ENCODE measurements at regions not wholly inside any gene's neighbourhood (a gene's known extent, or its start where the extent isn't known, plus 50 kb on each side); places are given as distances from the start of the nearest gene placed in this dataset.

DNA sequence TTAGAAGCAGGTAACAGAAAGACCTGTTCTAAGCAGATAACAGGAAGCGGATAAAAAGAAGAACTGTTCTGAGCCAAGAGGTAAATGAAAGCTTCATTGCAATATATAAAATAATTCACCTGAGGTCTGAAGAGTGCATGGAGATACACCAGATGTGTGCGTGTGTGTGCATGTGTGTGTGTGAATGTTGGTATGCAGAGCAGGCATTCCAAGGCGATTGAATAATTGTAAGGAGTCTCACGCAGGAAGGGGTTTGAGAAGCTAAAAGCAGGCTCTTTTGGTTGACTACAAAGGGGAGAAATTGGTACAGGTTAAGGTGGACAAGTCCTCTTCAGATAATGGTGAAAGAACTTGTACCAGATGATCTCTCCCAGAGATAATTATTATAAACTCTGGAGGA is 450.6 kb downstream of the DNAJB9 start:
- peaks cover 5% of the 10 kb centered on the region; the same call in 1 of the 2 replicates for H3K4me1 ChIP-seq (ENCODE audit: insufficient read depth, low read length)
- no peaks in the 10 kb centered on the region for H3K36me3 ChIP-seq (ENCODE audit: insufficient read depth, low read length)

DNA sequence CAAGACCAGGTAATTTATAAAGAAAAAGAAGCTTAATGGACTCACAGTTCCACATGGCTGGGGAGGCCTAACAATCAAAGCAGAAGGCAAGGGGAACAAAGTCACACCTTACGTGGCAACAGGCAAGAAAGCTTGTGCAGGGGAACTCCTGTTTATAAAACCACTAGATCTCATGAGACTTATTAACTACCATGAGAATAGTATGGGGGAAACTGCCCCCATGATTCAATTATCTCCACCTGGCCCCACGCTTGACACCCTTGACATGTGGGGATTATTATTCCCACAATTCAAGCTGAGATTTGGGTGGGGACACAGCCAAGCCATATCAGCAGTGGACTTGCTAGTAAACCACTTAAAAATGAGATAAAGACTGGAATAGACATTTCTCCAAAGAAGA is 451.7 kb downstream of the DNAJB9 start:
- Histone ChIP-seq H3K36me3 (ENCODE audit: insufficient read depth, low read length) (no peaks in the 10 kb centered on the region), H3K9me3 (ENCODE audit: control insufficient read depth, insufficient read depth, low read length) (no peaks in the 10 kb centered on the region), H3K9ac (ENCODE audit: low read depth, low read length) (no peak overlapping the region)

More for the DNA sequence above, 450.6 kb downstream of the DNAJB9 start:
- Histone ChIP-seq H3K9me3 (ENCODE audit: control insufficient read depth, insufficient read depth, low read length) (no peaks in the 10 kb centered on the region), H3K9ac (ENCODE audit: low read depth, low read length) (no peak overlapping the region)

DNA sequence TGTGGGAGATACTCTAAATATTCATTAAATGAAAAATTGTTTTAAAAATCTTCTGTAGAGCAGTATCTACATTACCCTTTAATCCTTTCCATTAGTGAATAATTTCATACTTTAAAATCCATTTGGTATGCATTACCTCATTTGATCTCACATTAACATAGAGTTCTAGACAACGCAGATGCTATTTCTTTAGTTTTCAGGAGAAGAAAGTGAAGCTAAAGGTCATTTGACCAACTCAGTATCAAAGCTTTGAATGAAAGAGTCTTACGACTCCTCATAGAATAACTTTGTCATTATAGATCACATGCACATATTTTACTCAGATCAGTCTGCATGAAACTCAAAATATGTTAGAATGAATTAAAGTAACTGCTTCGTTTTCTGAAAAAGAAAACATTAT is 460.2 kb downstream of the DNAJB9 start:
- Histone ChIP-seq H3K4me1 (ENCODE audit: insufficient read depth, low read length) (no peaks in the 10 kb centered on the region), H3K9ac (ENCODE audit: low read depth, low read length) (no peak overlapping the region), H3K9me3 (ENCODE audit: control insufficient read depth, insufficient read depth, low read length) (no peaks in the 10 kb centered on the region), H3K36me3 (ENCODE audit: insufficient read depth, low read length) (no peaks in the 10 kb centered on the region)

More for the DNA sequence above, 451.7 kb downstream of the DNAJB9 start:
- H3K4me1 ChIP-seq (ENCODE audit: insufficient read depth, low read length), result peaks cover 5% of the 10 kb centered on the region; the same call in 1 of the 2 replicates

DNA sequence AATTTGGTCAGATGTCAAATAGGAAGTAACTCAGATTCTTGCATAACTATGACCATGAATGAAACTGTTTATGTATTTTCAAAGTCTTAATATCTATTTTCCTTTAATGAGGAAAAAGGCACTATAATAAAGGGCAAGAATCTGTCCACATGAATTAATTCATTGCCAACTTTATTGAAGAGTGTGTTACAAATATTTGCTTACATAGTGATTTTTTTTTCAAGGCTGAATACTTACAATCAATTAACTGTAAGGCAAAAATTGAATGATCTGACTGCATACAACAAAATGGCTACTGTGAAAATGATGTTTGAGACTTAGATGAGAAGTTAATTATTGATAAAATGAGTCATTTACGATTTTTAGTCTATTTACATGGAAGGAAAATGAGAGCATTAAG is 475.0 kb downstream of the DNAJB9 start:
- H3K36me3 ChIP-seq (ENCODE audit: insufficient read depth, low read length), result no peaks in the 10 kb centered on the region
- no peak overlapping the region for H3K9ac ChIP-seq (ENCODE audit: low read depth, low read length)
- no peaks in the 10 kb centered on the region for H3K4me1 ChIP-seq (ENCODE audit: insufficient read depth, low read length)
- no peaks in the 10 kb centered on the region for H3K9me3 ChIP-seq (ENCODE audit: control insufficient read depth, insufficient read depth, low read length)

DNA sequence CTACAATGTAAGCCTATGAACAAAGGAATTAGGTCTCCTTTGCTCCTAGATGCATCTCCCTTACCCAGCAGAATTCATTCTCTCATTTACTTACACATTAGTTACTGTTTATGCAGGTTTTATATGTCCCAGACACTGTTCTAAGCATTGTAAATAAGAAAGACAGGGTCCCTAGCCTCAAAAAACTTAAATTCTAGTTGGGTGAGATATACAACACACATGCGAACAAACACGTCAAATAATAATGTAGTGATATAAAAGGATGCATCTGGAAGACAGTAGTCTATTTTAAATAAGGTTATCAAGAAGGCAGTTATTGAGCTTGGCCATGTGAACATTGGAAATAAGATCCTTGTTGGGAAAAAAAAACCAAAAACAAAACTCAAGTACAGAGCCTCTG is 479.7 kb downstream of the DNAJB9 start:
- no peaks in the 10 kb centered on the region for H3K9me3 ChIP-seq (ENCODE audit: control insufficient read depth, insufficient read depth, low read length)
- no peaks in the 10 kb centered on the region for H3K4me1 ChIP-seq (ENCODE audit: insufficient read depth, low read length)
- no peaks in the 10 kb centered on the region for H3K36me3 ChIP-seq (ENCODE audit: insufficient read depth, low read length)
- no peak overlapping the region for H3K9ac ChIP-seq (ENCODE audit: low read depth, low read length)

DNA sequence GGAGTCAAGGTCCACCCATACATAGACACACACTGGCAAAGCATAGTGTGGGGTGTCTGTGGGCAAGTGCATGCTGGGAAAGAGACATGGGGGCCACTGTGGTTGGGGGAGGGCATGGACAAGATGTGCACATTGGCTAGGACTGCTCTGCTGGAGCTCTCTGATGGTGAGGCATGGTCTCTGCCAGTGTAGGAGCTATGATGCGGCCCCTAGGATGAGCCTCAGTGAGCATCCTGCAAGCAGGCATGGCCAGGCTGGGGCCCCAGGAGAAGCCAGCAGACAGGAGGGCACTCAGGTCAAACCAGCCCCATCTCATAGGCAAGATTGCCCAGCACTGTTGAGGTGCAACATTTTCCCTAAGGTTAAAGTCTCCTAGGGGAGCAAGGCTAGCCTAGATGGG is 489.4 kb downstream of the DNAJB9 start:
- Histone ChIP-seq H3K9ac (ENCODE audit: low read depth, low read length) (no peak overlapping the region), H3K9me3 (ENCODE audit: control insufficient read depth, insufficient read depth, low read length) (no peaks in the 10 kb centered on the region), H3K4me1 (ENCODE audit: insufficient read depth, low read length) (peaks cover 6% of the 10 kb centered on the region; the same call in 1 of the 2 replicates), H3K36me3 (ENCODE audit: insufficient read depth, low read length) (no peaks in the 10 kb centered on the region)

DNA sequence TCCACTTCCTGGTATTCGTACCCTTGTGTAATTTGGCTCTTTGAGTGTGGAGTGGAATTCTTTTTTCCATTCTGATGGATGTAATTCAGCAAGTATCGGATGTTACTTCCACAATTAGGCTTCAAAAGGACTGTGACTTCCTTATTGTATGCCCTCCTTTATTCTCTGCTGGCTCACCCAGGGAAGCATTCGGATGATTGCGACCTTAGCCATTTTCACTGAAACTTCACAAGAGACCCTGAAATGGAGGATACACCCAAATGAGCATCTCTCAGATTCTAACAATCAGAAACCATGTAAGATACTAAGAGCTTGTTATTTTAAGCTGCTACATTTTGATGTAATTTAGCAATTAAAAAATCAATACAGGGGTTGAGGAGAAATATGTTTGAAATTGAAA is 493.1 kb downstream of the DNAJB9 start:
- Histone ChIP-seq H3K9ac (ENCODE audit: low read depth, low read length) (no peak overlapping the region), H3K4me1 (ENCODE audit: insufficient read depth, low read length) (peaks cover 6% of the 10 kb centered on the region; the same call in 1 of the 2 replicates), H3K36me3 (ENCODE audit: insufficient read depth, low read length) (no peaks in the 10 kb centered on the region), H3K9me3 (ENCODE audit: control insufficient read depth, insufficient read depth, low read length) (no peaks in the 10 kb centered on the region)

DNA sequence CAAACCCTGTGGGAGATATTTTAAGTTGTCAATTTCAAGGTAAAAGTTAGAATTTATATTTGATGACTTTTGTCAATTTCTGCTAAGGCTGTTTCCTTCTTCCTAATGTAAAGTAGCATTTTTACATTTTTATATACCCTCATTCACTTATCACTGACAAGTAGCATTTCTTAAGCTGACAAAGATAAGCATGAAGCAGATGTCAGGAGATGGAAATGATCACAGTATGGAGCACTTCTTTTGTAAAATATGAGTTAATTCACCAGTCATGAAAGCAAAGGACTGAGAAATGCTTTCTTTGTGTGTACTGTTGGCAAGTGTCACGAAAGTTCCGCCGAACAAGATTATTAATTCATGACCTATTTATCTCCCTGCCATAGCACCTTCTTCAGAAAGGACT is 503.9 kb downstream of the DNAJB9 start:
- Histone ChIP-seq H3K9me3 (ENCODE audit: control insufficient read depth, insufficient read depth, low read length) (no peaks in the 10 kb centered on the region; the same call in 1 of the 2 replicates), H3K9ac (ENCODE audit: low read depth, low read length) (no peak overlapping the region), H3K36me3 (ENCODE audit: insufficient read depth, low read length) (no peaks in the 10 kb centered on the region), H3K4me1 (ENCODE audit: insufficient read depth, low read length) (peaks cover 12% of the 10 kb centered on the region; the same call in 1 of the 2 replicates)

DNA sequence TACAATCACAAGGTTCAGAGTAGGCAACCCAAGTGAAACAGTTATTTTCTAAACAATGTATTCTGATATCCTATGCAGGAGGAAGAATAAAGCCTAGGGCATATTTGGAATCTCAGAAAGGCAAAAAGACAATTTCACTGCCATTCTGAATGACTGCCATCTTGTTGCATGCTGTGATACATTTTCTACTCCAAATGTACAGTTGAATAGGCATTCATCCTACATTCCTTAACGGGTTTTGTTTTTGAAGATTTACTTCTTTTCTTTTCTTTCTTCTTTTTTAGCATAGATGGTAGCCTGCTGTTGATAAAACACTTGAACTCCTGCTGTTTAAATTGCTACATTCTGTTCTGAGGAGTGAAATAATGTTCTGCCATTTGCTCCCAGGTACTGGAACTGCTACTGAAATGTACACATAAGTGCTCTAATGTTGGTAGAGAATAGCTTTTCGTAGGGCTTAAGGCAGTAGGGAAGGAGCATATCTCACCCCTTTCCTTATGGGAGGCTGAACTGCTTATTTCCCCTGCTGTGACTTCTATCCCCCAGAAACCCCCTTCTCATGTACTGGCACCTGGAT is 506.8 kb downstream of the DNAJB9 start:
- no peaks in the 10 kb centered on the region for H3K9me3 ChIP-seq (ENCODE audit: control insufficient read depth, insufficient read depth, low read length)
- no peaks in the 10 kb centered on the region for H3K36me3 ChIP-seq (ENCODE audit: insufficient read depth, low read length)
- no peak overlapping the region for H3K9ac ChIP-seq (ENCODE audit: low read depth, low read length)
- H3K4me1 ChIP-seq (ENCODE audit: insufficient read depth, low read length), result peaks cover 12% of the 10 kb centered on the region; the same call in 1 of the 2 replicates

DNA sequence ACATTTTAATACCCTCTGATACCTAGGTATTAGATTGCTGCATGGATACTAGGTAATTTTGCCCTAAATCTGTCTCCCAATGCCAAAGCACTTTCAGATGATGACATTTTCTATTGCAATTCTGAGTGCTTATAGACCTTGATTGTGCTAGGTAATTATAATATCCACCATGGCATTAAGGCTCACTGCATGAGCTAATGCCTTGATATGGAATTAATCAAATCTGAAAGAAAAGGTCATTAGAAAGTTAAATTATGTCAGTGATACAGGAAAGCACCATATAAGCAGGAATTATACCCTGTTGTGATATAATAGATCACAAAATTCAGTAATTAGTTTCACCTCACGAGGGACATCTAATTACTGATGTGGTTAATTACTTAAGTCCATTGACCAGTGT is 521.4 kb downstream of the DNAJB9 start:
- H3K9ac ChIP-seq (ENCODE audit: low read depth, low read length), result no peak overlapping the region
- H3K9me3 ChIP-seq (ENCODE audit: control insufficient read depth, insufficient read depth, low read length), result no peaks in the 10 kb centered on the region
- H3K36me3 ChIP-seq (ENCODE audit: insufficient read depth, low read length), result no peaks in the 10 kb centered on the region
- H3K4me1 ChIP-seq (ENCODE audit: insufficient read depth, low read length), result no peaks in the 10 kb centered on the region

DNA sequence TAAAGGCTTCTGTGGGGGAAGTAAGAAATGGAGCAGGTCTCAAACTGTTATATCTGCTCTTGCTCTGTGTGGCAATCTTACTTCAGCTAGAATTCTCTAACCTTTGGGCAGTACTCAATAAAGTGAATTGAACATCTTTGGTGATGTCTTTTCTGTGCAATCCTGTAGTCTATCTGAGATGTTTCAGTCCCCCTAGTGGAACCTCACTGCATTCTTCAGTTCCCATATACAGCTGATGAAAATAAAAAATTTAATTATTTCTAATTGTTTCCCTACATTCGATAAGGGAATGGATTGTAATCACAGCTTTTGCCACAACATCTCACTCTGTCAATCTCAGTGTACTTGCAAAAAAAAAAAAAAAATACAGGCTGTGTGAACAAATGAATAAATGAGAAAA is 522.6 kb downstream of the DNAJB9 start:
- Histone ChIP-seq H3K4me1 (ENCODE audit: insufficient read depth, low read length) (no peaks in the 10 kb centered on the region), H3K36me3 (ENCODE audit: insufficient read depth, low read length) (no peaks in the 10 kb centered on the region), H3K9ac (ENCODE audit: low read depth, low read length) (no peak overlapping the region), H3K9me3 (ENCODE audit: control insufficient read depth, insufficient read depth, low read length) (no peaks in the 10 kb centered on the region)

DNA sequence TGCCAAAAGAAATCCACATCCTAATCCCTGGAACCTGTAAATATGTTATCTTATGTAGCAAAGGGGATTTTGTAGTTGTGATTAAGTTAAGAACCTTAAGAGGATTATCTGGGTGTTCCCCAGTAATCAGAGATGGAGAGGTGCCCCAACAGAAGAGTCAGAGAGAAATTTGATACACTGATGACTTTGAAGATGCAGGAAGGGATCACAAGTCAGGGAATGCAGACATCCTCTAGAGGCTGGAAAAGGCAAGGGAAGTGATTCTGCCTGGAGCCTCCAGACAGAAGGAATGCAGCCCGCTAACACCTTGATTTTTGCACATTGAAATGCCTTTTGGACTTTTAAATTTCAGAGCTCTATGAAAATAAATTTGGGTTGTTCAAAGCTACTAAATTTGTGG is 531.7 kb downstream of the DNAJB9 start:
- no peaks in the 10 kb centered on the region for H3K36me3 ChIP-seq (ENCODE audit: insufficient read depth, low read length)
- no peaks in the 10 kb centered on the region for H3K4me1 ChIP-seq (ENCODE audit: insufficient read depth, low read length)
- H3K9me3 ChIP-seq (ENCODE audit: control insufficient read depth, insufficient read depth, low read length), result no peaks in the 10 kb centered on the region
- no peak overlapping the region for H3K9ac ChIP-seq (ENCODE audit: low read depth, low read length)

DNA sequence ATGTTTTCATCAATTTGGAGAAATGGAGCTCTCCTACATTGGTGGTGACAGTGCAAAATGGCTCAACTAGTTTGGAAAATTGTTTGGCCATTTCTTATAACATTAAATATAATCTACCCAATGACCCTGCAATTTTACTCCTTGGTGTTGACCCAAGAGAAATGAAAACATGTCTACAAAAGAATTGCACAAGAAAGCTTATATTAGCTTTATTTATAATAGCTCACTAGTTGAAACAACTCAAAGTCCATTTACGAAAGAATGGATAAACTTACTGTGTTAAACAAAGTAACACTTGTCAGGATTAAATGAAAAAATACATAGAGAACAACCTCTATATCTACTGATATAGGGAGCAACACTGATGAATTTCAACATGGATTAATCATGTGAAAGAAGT is 539.9 kb downstream of the DNAJB9 start:
- Histone ChIP-seq H3K4me1 (ENCODE audit: insufficient read depth, low read length) (peaks cover 4% of the 10 kb centered on the region; the same call in 1 of the 2 replicates), H3K9ac (ENCODE audit: low read depth, low read length) (no peak overlapping the region), H3K9me3 (ENCODE audit: control insufficient read depth, insufficient read depth, low read length) (no peaks in the 10 kb centered on the region; the same call in 1 of the 2 replicates), H3K36me3 (ENCODE audit: insufficient read depth, low read length) (no peaks in the 10 kb centered on the region)

DNA sequence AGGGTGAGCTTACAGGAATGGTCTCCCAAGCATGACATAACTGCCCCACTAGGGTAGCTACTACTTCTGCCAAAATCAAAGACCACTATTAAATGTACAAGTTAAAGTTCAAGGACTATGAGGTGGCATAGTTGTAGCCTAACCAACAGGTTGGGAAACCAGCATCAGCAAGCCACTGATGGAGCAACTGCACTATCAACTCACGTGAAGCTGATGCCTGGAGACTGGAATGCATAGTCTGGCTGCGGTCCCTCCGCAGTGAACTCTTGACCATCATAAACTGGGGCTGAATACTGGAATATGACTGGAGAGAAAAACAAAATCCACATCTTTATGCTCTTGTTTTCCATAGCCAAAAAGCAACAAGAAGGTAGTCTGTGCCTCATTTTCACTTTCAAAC is 541.4 kb downstream of the DNAJB9 start:
- H3K4me1 ChIP-seq (ENCODE audit: insufficient read depth, low read length), result peaks cover 4% of the 10 kb centered on the region; the same call in 1 of the 2 replicates
- H3K9ac ChIP-seq (ENCODE audit: low read depth, low read length), result no peak overlapping the region
- no peaks in the 10 kb centered on the region; the same call in 1 of the 2 replicates for H3K9me3 ChIP-seq (ENCODE audit: control insufficient read depth, insufficient read depth, low read length)
- H3K36me3 ChIP-seq (ENCODE audit: insufficient read depth, low read length), result no peaks in the 10 kb centered on the region

DNA sequence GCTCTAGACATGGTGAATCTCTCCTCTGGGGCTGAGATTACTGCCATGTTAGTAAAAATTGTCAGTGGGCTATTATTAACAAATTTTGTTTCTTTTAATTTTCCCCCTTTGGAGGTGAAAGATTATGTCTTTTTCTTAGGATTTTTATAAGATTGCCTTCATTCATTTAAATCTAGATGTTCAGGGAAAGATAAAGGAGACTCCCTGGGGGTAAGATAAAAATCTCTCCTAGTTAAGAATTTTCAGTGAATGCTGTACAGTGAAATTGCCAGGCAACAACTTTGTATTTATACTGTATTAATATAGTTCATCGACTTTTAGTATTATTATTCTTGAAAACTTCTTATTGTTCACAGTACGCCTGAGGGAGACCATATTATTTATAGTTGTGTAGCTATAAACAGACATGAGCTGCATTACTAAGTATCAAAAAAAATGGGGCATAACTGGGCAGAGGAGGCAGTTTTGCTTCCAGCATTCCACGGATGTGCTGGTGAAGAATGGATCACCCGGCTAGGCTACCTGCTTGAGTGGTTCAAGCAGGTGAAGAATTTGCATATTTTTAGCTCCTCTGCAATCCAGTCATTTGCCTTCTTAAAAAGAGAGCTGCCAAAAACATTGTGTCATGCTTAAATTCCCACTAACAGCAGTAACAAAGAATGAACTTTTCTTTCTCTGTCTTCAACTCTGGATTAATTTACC is 552.1 kb downstream of the DNAJB9 start:
- Histone ChIP-seq H3K4me1 (ENCODE audit: insufficient read depth, low read length) (peaks cover 30% of the 10 kb centered on the region), H3K36me3 (ENCODE audit: insufficient read depth, low read length) (no peaks in the 10 kb centered on the region), H3K9me3 (ENCODE audit: control insufficient read depth, insufficient read depth, low read length) (no peaks in the 10 kb centered on the region), H3K9ac (ENCODE audit: low read depth, low read length) (no peak overlapping the region)
